ENCODE measurements at regions not wholly inside any gene's neighbourhood (a gene's known extent, or its start where the extent isn't known, plus 50 kb on each side); places are given as distances from the start of the nearest gene placed in this dataset.

DNA sequence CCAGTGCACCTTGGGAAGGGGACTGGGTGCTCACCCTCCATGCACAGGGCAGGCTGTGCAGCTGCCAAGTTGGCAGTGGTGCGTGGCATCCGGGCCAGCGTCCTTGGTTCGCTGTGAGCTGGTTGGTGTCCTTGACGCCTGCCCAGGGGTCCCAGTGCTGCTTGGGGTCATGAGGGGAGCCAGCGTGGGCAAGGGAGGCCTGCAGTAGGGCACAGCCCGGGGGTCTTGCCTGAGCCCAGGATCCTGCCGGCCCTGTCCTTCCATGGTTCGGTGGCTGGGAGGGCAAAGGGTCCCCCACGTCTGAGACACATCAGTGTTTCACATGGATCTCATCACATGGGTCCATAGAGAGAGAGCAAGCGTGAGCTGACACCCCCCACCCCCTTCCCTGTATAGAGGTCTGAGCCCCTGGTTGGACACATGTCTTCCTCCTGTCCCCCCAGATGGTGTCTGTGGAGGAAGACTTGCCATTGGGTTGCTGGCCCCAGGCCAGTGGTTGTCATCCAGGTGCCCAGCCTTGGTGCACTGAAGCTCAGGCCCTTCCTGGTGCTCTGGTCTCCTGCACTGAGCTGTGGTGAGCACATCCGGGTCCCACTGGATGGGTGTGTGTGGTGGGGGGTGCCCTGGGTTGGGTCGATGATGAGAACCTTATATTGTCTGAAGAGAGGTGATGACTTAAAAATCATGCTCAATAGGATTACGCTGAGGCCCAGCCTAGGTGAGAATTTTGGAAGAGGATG is 232.3 kb downstream of the SNRPN start:
- TF ChIP-seq, protein P1, sequence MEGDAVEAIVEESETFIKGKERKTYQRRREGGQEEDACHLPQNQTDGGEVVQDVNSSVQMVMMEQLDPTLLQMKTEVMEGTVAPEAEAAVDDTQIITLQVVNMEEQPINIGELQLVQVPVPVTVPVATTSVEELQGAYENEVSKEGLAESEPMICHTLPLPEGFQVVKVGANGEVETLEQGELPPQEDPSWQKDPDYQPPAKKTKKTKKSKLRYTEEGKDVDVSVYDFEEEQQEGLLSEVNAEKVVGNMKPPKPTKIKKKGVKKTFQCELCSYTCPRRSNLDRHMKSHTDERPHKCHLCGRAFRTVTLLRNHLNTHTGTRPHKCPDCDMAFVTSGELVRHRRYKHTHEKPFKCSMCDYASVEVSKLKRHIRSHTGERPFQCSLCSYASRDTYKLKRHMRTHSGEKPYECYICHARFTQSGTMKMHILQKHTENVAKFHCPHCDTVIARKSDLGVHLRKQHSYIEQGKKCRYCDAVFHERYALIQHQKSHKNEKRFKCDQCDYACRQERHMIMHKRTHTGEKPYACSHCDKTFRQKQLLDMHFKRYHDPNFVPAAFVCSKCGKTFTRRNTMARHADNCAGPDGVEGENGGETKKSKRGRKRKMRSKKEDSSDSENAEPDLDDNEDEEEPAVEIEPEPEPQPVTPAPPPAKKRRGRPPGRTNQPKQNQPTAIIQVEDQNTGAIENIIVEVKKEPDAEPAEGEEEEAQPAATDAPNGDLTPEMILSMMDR (conservative IDR thresholded peaks at IDR 0.05; ENCODE audit: low read depth, low read length), result no peak
- TF ChIP-seq, protein P2, sequence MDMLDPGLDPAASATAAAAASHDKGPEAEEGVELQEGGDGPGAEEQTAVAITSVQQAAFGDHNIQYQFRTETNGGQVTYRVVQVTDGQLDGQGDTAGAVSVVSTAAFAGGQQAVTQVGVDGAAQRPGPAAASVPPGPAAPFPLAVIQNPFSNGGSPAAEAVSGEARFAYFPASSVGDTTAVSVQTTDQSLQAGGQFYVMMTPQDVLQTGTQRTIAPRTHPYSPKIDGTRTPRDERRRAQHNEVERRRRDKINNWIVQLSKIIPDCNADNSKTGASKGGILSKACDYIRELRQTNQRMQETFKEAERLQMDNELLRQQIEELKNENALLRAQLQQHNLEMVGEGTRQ (IDR thresholded peaks at IDR 0.05; ENCODE audit: low read depth, low read length), result no peak
